Fibroblast of lung (primary cell): ENCODE measurements at regions not wholly inside any gene's neighbourhood (a gene's known extent, or its start where the extent isn't known, plus 50 kb on each side); places are given as distances from the start of the nearest gene placed in this dataset.
A peak's percentile ranks its signal among the peaks of the same experiment; 100 is the strongest.

Experiments
- DNase-seq, 2 donors: peaks; one replicate each; pipeline versions ENCODE4 v3.0.0 to v3.0.0-alpha.2; 2010; ENCODE audit warnings: low read depth in 2 of 2
- H2AFZ ChIP-seq: 2 replicates; pipeline ENCODE4 v1.5.1; 2012; ENCODE audit warnings: low read length, control low read depth, inconsistent platforms
- H3K27ac ChIP-seq: 2 replicates; pipeline ENCODE4 v1.5.1; 2011; ENCODE audit warnings: low read length, control low read depth; ENCODE audit not compliant: insufficient read depth
- H3K27me3 ChIP-seq: 2 replicates; pipeline ENCODE4 v1.5.1; 2011; ENCODE audit warnings: mild to moderate bottlenecking, low read length; ENCODE audit not compliant: control insufficient read depth, insufficient read depth
- H3K36me3 ChIP-seq: 2 replicates; pipeline ENCODE4 v1.5.1; 2011; ENCODE audit warnings: low read length; ENCODE audit not compliant: control insufficient read depth, insufficient read depth
- H3K4me1 ChIP-seq: 2 replicates; pipeline ENCODE4 v1.5.1; 2011; ENCODE audit warnings: low read length; ENCODE audit not compliant: control insufficient read depth, insufficient read depth; ENCODE audit errors: extremely low read depth
- H3K4me2 ChIP-seq: 2 replicates; pipeline ENCODE4 v1.5.1; 2011; ENCODE audit warnings: low read length, control low read depth; ENCODE audit not compliant: insufficient read depth; ENCODE audit errors: extremely low read depth
- H3K4me3 ChIP-seq, 4 experiments: fragments of 200-600 bp in 1 of 4; sonication (generic) in 1 of 4; replicated peaks in 1 of 4; 2 replicates each; pipeline ENCODE4 v1.5.1; 2011 to 2016; ENCODE audit warnings: low read length in 4 of 4, low read depth in 3 of 4, mild to moderate bottlenecking in 3 of 4, control low read depth in 2 of 4, inconsistent platforms in 1 of 4, mixed read lengths in 1 of 4; ENCODE audit not compliant: insufficient read depth in 1 of 4; ENCODE audit errors: control extremely low read depth in 1 of 4
- H3K79me2 ChIP-seq: 2 replicates; pipeline ENCODE4 v1.5.1; 2012; ENCODE audit warnings: mild to moderate bottlenecking, low read length, inconsistent platforms; ENCODE audit not compliant: control insufficient read depth, insufficient read depth
- H3K9ac ChIP-seq: 2 replicates; pipeline ENCODE4 v1.5.1; 2011; ENCODE audit warnings: mild to moderate bottlenecking, low read length, control low read depth; ENCODE audit not compliant: insufficient read depth
- H3K9me3 ChIP-seq: 2 replicates; pipeline ENCODE4 v1.5.1; 2012; ENCODE audit warnings: low read depth, low read length; ENCODE audit not compliant: control insufficient read depth, insufficient read depth
- H4K20me1 ChIP-seq: 2 replicates; pipeline ENCODE4 v1.5.1; 2011; ENCODE audit warnings: low read length; ENCODE audit not compliant: control insufficient read depth, insufficient read depth; ENCODE audit errors: extremely low read depth
- EZH2 ChIP-seq: IDR thresholded peaks from 2 replicates; pipeline ENCODE4 v1.5.1; 2012; ENCODE audit warnings: low read length, control low read depth, mild to moderate bottlenecking; ENCODE audit errors: missing control alignments
- TF ChIP-seq, protein P1 (sequence below), 2 donors: IDR thresholded peaks in 1 of 2; conservative IDR thresholded peaks in 1 of 2; 1 replicate in 1 of 2; 2 replicates in 1 of 2; pipeline ENCODE4 v1.5.1; 2011 to 2012; ENCODE audit warnings: low read length in 2 of 2, control low read depth in 1 of 2, inconsistent platforms in 1 of 2, low read depth in 1 of 2, mild to moderate bottlenecking in 1 of 2

- H3K4me1 ChIP-seq: no peaks in the 10 kb centered on the region
- no peaks in the 10 kb centered on the region for H3K36me3 ChIP-seq
- H4K20me1 ChIP-seq: no peaks in the 10 kb centered on the region
- no peak overlapping the region for H3K27ac ChIP-seq
- no peak overlapping the region for H3K4me3 ChIP-seq
- no peak overlapping the region for H3K9ac ChIP-seq
- H2AFZ ChIP-seq: no peak overlapping the region
- H3K27me3 ChIP-seq: no peaks in the 10 kb centered on the region
- no peaks in the 10 kb centered on the region for H3K79me2 ChIP-seq
- peak in 1 of 2 donors; percentile 35 for DNase-seq
- H3K4me2 ChIP-seq: no peak overlapping the region
- H3K9me3 ChIP-seq: no peaks in the 10 kb centered on the region
- TF ChIP-seq EZH2: no peak
- TF ChIP-seq, protein P1, sequence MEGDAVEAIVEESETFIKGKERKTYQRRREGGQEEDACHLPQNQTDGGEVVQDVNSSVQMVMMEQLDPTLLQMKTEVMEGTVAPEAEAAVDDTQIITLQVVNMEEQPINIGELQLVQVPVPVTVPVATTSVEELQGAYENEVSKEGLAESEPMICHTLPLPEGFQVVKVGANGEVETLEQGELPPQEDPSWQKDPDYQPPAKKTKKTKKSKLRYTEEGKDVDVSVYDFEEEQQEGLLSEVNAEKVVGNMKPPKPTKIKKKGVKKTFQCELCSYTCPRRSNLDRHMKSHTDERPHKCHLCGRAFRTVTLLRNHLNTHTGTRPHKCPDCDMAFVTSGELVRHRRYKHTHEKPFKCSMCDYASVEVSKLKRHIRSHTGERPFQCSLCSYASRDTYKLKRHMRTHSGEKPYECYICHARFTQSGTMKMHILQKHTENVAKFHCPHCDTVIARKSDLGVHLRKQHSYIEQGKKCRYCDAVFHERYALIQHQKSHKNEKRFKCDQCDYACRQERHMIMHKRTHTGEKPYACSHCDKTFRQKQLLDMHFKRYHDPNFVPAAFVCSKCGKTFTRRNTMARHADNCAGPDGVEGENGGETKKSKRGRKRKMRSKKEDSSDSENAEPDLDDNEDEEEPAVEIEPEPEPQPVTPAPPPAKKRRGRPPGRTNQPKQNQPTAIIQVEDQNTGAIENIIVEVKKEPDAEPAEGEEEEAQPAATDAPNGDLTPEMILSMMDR (conservative IDR thresholded peaks at IDR 0.05 in 1 of 2, IDR thresholded peaks at IDR 0.05 in 1 of 2; ENCODE audit: low read depth in 1 of 2, low read length in 2 of 2): no peak
Observed at GRCh38 chr6:134106702-134107101, 54.3 kb upstream of the SLC2A12 start.

- Histone ChIP-seq H4K20me1 (no peaks in the 10 kb centered on the region), H3K27ac (no peak overlapping the region), H3K36me3 (no peaks in the 10 kb centered on the region), H3K4me2 (no peak overlapping the region), H3K9ac (no peak overlapping the region), H3K9me3 (no peaks in the 10 kb centered on the region), H3K79me2 (no peaks in the 10 kb centered on the region), H3K27me3 (no peaks in the 10 kb centered on the region), H3K4me1 (no peaks in the 10 kb centered on the region), H2AFZ (no peak overlapping the region), H3K4me3 (no peak overlapping the region)
- TF ChIP-seq, protein P1 (conservative IDR thresholded peaks at IDR 0.05 in 1 of 2, IDR thresholded peaks at IDR 0.05 in 1 of 2; ENCODE audit: low read depth in 1 of 2, low read length in 2 of 2): no peak
- TF ChIP-seq EZH2: no peak
- no peak for DNase-seq
Observed at GRCh38 chr6:134105940-134106339, 53.5 kb upstream of the SLC2A12 start.

DNA sequence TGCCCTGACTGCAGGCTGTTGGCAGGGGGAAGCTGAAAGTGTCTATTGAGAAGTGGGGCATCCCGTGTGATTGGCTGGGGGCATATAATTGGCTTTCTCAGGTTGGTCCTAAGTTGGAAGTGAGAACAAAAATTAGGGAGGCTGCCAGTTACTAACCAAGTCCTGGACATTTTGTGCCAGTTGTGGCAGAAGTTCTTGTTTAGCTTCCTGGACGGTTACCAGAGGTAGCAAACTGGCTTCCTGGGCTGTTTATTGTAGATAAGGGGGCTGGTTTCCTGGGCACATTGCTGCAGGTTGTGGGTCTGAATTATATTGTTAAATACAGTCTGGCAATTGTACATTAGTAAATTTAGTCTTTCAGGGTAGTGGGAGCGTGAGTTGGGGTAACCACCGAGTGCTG, 50.6 kb upstream of the SLC2A12 start:
- Histone ChIP-seq H3K9ac (no peak overlapping the region), H3K4me2 (no peak overlapping the region), H3K9me3 (no peaks in the 10 kb centered on the region), H3K4me3 (no peak overlapping the region), H3K36me3 (no peaks in the 10 kb centered on the region), H4K20me1 (no peaks in the 10 kb centered on the region), H3K27ac (no peak overlapping the region), H3K79me2 (no peaks in the 10 kb centered on the region), H3K27me3 (no peaks in the 10 kb centered on the region), H2AFZ (no peak overlapping the region), H3K4me1 (no peaks in the 10 kb centered on the region)
- no peak for TF ChIP-seq EZH2
- TF ChIP-seq, protein P1 (conservative IDR thresholded peaks at IDR 0.05 in 1 of 2, IDR thresholded peaks at IDR 0.05 in 1 of 2; ENCODE audit: low read depth in 1 of 2, low read length in 2 of 2): no peak
- DNase-seq: no peak
